Fibroblast of lung (primary cell): ENCODE measurements at regions not wholly inside any gene's neighbourhood (a gene's known extent, or its start where the extent isn't known, plus 50 kb on each side); places are given as distances from the start of the nearest gene placed in this dataset.

Source experiments
- DNase-seq, 2 donors: peaks; one replicate each; pipeline versions ENCODE4 v3.0.0 to v3.0.0-alpha.2; 2010; ENCODE audit warnings: low read depth in 2 of 2
- H2AFZ ChIP-seq: 2 replicates; pipeline ENCODE4 v1.5.1; 2012; ENCODE audit warnings: low read length, control low read depth, inconsistent platforms
- H3K27ac ChIP-seq: 2 replicates; pipeline ENCODE4 v1.5.1; 2011; ENCODE audit warnings: low read length, control low read depth; ENCODE audit not compliant: insufficient read depth
- H3K27me3 ChIP-seq: 2 replicates; pipeline ENCODE4 v1.5.1; 2011; ENCODE audit warnings: mild to moderate bottlenecking, low read length; ENCODE audit not compliant: control insufficient read depth, insufficient read depth
- H3K36me3 ChIP-seq: 2 replicates; pipeline ENCODE4 v1.5.1; 2011; ENCODE audit warnings: low read length; ENCODE audit not compliant: control insufficient read depth, insufficient read depth
- H3K4me1 ChIP-seq: 2 replicates; pipeline ENCODE4 v1.5.1; 2011; ENCODE audit warnings: low read length; ENCODE audit not compliant: control insufficient read depth, insufficient read depth; ENCODE audit errors: extremely low read depth
- H3K4me2 ChIP-seq: 2 replicates; pipeline ENCODE4 v1.5.1; 2011; ENCODE audit warnings: low read length, control low read depth; ENCODE audit not compliant: insufficient read depth; ENCODE audit errors: extremely low read depth
- H3K4me3 ChIP-seq, 4 experiments: fragments of 200-600 bp in 1 of 4; sonication (generic) in 1 of 4; replicated peaks in 1 of 4; 2 replicates each; pipeline ENCODE4 v1.5.1; 2011 to 2016; ENCODE audit warnings: low read length in 4 of 4, low read depth in 3 of 4, mild to moderate bottlenecking in 3 of 4, control low read depth in 2 of 4, inconsistent platforms in 1 of 4, mixed read lengths in 1 of 4; ENCODE audit not compliant: insufficient read depth in 1 of 4; ENCODE audit errors: control extremely low read depth in 1 of 4
- H3K79me2 ChIP-seq: 2 replicates; pipeline ENCODE4 v1.5.1; 2012; ENCODE audit warnings: mild to moderate bottlenecking, low read length, inconsistent platforms; ENCODE audit not compliant: control insufficient read depth, insufficient read depth
- H3K9ac ChIP-seq: 2 replicates; pipeline ENCODE4 v1.5.1; 2011; ENCODE audit warnings: mild to moderate bottlenecking, low read length, control low read depth; ENCODE audit not compliant: insufficient read depth
- H3K9me3 ChIP-seq: 2 replicates; pipeline ENCODE4 v1.5.1; 2012; ENCODE audit warnings: low read depth, low read length; ENCODE audit not compliant: control insufficient read depth, insufficient read depth
- H4K20me1 ChIP-seq: 2 replicates; pipeline ENCODE4 v1.5.1; 2011; ENCODE audit warnings: low read length; ENCODE audit not compliant: control insufficient read depth, insufficient read depth; ENCODE audit errors: extremely low read depth
- EZH2 ChIP-seq: IDR thresholded peaks from 2 replicates; pipeline ENCODE4 v1.5.1; 2012; ENCODE audit warnings: low read length, control low read depth, mild to moderate bottlenecking; ENCODE audit errors: missing control alignments
- TF ChIP-seq, protein P1 (sequence below), 2 donors: IDR thresholded peaks in 1 of 2; conservative IDR thresholded peaks in 1 of 2; 1 replicate in 1 of 2; 2 replicates in 1 of 2; pipeline ENCODE4 v1.5.1; 2011 to 2012; ENCODE audit warnings: low read length in 2 of 2, control low read depth in 1 of 2, inconsistent platforms in 1 of 2, low read depth in 1 of 2, mild to moderate bottlenecking in 1 of 2

DNA sequence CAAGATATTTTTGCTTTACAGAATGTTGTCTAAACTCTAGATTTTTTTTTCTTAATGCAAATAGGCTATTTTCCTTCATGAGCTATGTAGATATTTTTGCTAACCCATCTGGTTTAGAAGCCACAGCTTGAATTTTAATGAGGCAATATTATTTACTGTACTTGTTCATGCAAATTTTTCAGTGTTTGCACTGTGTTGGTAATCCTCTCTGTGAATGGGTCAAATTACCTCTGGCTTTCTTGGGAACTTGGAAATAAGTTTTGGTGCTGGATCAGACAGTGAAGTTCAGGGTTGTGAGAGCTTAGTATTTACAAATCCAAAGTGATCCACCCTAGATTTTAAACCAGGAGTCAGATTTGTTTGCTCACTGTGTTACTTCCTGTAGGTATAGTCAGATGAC lies 686.9 kb downstream of the NXPH1 start:
- no peaks in the 10 kb centered on the region for H3K4me1 ChIP-seq
- no peak overlapping the region for H3K4me3 ChIP-seq
- H3K4me2 ChIP-seq = no peak overlapping the region
- H3K9me3 ChIP-seq = no peaks in the 10 kb centered on the region
- H3K27me3 ChIP-seq = no peaks in the 10 kb centered on the region
- no peaks in the 10 kb centered on the region for H4K20me1 ChIP-seq
- TF ChIP-seq, protein P1, sequence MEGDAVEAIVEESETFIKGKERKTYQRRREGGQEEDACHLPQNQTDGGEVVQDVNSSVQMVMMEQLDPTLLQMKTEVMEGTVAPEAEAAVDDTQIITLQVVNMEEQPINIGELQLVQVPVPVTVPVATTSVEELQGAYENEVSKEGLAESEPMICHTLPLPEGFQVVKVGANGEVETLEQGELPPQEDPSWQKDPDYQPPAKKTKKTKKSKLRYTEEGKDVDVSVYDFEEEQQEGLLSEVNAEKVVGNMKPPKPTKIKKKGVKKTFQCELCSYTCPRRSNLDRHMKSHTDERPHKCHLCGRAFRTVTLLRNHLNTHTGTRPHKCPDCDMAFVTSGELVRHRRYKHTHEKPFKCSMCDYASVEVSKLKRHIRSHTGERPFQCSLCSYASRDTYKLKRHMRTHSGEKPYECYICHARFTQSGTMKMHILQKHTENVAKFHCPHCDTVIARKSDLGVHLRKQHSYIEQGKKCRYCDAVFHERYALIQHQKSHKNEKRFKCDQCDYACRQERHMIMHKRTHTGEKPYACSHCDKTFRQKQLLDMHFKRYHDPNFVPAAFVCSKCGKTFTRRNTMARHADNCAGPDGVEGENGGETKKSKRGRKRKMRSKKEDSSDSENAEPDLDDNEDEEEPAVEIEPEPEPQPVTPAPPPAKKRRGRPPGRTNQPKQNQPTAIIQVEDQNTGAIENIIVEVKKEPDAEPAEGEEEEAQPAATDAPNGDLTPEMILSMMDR (conservative IDR thresholded peaks at IDR 0.05 in 1 of 2, IDR thresholded peaks at IDR 0.05 in 1 of 2; ENCODE audit: low read depth in 1 of 2, low read length in 2 of 2) = no peak
- TF ChIP-seq EZH2 = no peak
- H3K79me2 ChIP-seq = no peaks in the 10 kb centered on the region
- H3K36me3 ChIP-seq = no peaks in the 10 kb centered on the region
- H3K9ac ChIP-seq = no peak overlapping the region
- no peak overlapping the region for H3K27ac ChIP-seq
- H2AFZ ChIP-seq = no peak overlapping the region
- DNase-seq = no peak

DNA sequence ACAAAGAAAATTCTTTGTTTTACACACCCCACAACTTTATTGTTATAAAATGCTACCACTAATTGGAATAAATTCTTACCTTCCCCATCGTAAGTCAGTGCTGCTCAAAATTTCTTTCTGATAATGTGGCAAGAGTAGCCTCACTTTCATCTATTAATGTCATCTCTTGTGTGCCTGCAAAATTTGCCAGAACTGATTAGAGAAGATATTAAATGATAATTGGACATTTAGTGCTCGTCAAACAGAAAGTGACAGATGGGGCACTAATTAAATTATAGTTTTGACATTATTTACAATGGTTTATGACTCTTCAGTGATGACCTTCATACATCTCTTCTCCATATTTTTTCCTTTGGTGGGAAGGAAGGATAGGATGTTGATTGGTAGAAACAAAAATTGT lies 690.9 kb downstream of the NXPH1 start:
- Histone ChIP-seq H3K9ac (no peak overlapping the region), H3K4me2 (no peak overlapping the region), H3K27ac (no peak overlapping the region), H2AFZ (no peak overlapping the region), H3K36me3 (no peaks in the 10 kb centered on the region), H3K79me2 (no peaks in the 10 kb centered on the region), H3K4me3 (no peak overlapping the region), H3K27me3 (no peaks in the 10 kb centered on the region), H4K20me1 (no peaks in the 10 kb centered on the region), H3K9me3 (no peaks in the 10 kb centered on the region), H3K4me1 (no peaks in the 10 kb centered on the region)
- DNase-seq = no peak
- TF ChIP-seq EZH2 = no peak
- TF ChIP-seq, protein P1 (conservative IDR thresholded peaks at IDR 0.05 in 1 of 2, IDR thresholded peaks at IDR 0.05 in 1 of 2; ENCODE audit: low read depth in 1 of 2, low read length in 2 of 2) = no peak

DNA sequence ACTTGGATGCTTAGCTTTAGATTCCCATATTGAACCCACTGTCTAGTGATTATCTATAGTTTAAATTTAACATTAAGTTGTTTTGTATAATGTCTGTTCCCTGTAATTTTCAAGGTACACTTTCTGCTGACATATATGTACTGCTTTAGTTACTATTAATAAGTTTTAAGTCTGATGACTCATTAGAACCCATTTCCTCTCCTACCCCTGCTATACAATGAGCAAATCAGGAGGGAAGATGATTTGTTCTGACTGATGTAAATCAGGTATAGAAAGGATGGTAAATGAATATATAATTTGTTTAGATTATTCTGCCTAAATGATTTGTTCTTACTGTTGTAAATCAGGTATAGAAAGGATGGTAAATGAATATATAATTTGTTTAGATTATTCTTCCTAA lies 691.8 kb downstream of the NXPH1 start:
- Histone ChIP-seq H4K20me1 (no peaks in the 10 kb centered on the region), H3K36me3 (no peaks in the 10 kb centered on the region)

More for the DNA sequence above, 691.8 kb downstream of the NXPH1 start:
- no peaks in the 10 kb centered on the region for H3K79me2 ChIP-seq
- no peak overlapping the region for H3K4me3 ChIP-seq
- DNase-seq = no peak
- no peaks in the 10 kb centered on the region for H3K27me3 ChIP-seq
- TF ChIP-seq EZH2 = no peak
- TF ChIP-seq, protein P1 (conservative IDR thresholded peaks at IDR 0.05 in 1 of 2, IDR thresholded peaks at IDR 0.05 in 1 of 2; ENCODE audit: low read depth in 1 of 2, low read length in 2 of 2) = no peak
- H3K27ac ChIP-seq = no peak overlapping the region
- H3K9me3 ChIP-seq = no peaks in the 10 kb centered on the region
- no peak overlapping the region for H3K4me2 ChIP-seq
- no peaks in the 10 kb centered on the region for H3K4me1 ChIP-seq
- H2AFZ ChIP-seq = no peak overlapping the region
- no peak overlapping the region for H3K9ac ChIP-seq
